ENCODE measurements at regions not wholly inside any gene's neighbourhood (a gene's known extent, or its start where the extent isn't known, plus 50 kb on each side); places are given as distances from the start of the nearest gene placed in this dataset.

DNA sequence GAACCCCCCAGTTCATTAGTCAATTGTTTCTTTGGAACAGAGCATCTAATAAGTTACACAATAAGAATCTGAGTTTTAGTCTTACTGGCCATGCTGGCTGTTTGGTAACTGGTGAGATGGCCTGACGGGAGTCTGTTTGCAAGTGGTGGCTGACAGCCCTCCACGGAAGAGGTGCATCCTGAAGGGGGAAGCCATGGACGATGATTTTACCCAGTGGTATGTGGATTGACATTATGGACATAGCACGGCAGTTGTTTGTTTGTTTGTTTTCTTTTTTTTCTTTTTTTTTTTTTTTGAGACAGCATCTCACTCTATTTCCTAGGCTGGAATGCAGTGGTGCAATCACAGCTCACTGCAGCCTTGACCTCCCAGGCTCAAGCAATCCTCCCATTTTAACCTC lies 156.0 kb downstream of the RPLP1 start:
- H3K27me3 ChIP-seq = no peaks in the 10 kb centered on the region
- intact Hi-C loops (cut with DNase I; ENCODE audit: low total_unique reads) (no loop called here), in situ Hi-C loops (cut with MboI; ENCODE audit: low pct_ligation_motif_present in 1 of 4, low pct_unique_long_range_greater_than_20kb in 1 of 4, low sequenced_read_pairs in 3 of 4) (no loop called here)
- H3K36me3 ChIP-seq = no peaks in the 10 kb centered on the region
- no peak for TF ChIP-seq POLR2AphosphoS5 (IDR thresholded peaks at IDR 0.05)
- TF ChIP-seq, protein P1, sequence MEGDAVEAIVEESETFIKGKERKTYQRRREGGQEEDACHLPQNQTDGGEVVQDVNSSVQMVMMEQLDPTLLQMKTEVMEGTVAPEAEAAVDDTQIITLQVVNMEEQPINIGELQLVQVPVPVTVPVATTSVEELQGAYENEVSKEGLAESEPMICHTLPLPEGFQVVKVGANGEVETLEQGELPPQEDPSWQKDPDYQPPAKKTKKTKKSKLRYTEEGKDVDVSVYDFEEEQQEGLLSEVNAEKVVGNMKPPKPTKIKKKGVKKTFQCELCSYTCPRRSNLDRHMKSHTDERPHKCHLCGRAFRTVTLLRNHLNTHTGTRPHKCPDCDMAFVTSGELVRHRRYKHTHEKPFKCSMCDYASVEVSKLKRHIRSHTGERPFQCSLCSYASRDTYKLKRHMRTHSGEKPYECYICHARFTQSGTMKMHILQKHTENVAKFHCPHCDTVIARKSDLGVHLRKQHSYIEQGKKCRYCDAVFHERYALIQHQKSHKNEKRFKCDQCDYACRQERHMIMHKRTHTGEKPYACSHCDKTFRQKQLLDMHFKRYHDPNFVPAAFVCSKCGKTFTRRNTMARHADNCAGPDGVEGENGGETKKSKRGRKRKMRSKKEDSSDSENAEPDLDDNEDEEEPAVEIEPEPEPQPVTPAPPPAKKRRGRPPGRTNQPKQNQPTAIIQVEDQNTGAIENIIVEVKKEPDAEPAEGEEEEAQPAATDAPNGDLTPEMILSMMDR (IDR thresholded peaks at IDR 0.05) = no peak
- TF ChIP-seq EP300 (IDR thresholded peaks at IDR 0.05; ENCODE audit: low read depth) = no peak
- TF ChIP-seq POLR2A (IDR thresholded peaks at IDR 0.05) = no peak
- H3K4me3 ChIP-seq = no peak overlapping the region
- no peaks in the 10 kb centered on the region for H3K9me3 ChIP-seq
- no peaks in the 10 kb centered on the region for H3K4me1 ChIP-seq
- DNase-seq = no peak
- no peak overlapping the region for H3K27ac ChIP-seq
- WGBS, 2 donors (ENCODE audit: low coverage in 1 of 2) = 80 to 84% methylated on average over 1 to 4 of the region's 4 CpGs

DNA sequence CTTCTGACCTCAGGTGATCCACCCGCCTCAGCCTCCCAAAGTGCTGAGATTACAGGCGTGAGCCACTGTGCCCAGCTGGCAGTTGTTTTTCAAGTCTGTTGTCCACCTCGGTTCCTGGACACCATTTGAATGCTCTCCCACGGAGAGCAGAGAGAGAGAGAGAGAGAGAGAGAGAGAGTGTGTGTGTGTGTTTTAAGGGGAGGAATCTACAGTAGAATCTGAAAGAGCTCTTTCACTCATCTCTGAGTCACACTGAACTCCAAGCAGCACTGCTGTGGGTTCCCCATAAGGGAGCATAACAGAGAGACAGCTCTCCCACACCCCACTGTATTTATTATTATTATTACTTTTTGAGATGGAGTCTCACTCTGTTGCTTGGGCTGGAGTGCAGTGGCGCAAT lies 156.6 kb downstream of the RPLP1 start:
- TF ChIP-seq, protein P1 (IDR thresholded peaks at IDR 0.05) = no peak
- TF ChIP-seq POLR2A (IDR thresholded peaks at IDR 0.05) (no peak), EP300 (IDR thresholded peaks at IDR 0.05; ENCODE audit: low read depth) (no peak), POLR2AphosphoS5 (IDR thresholded peaks at IDR 0.05) (no peak)
- in situ Hi-C loops (cut with MboI; ENCODE audit: low pct_ligation_motif_present in 1 of 4, low pct_unique_long_range_greater_than_20kb in 1 of 4, low sequenced_read_pairs in 3 of 4) = no loop called here
- intact Hi-C loops (cut with DNase I; ENCODE audit: low total_unique reads) = no loop called here
- H3K36me3 ChIP-seq = no peaks in the 10 kb centered on the region
- H3K27ac ChIP-seq = no peak overlapping the region
- no peaks in the 10 kb centered on the region for H3K27me3 ChIP-seq
- no peak overlapping the region for H3K4me3 ChIP-seq
- DNase-seq = no peak
- H3K9me3 ChIP-seq = no peaks in the 10 kb centered on the region
- WGBS, 2 donors (ENCODE audit: low coverage in 1 of 2) = 69 to 74% methylated on average over 2 to 5 of the region's 5 CpGs
- no peaks in the 10 kb centered on the region for H3K4me1 ChIP-seq

DNA sequence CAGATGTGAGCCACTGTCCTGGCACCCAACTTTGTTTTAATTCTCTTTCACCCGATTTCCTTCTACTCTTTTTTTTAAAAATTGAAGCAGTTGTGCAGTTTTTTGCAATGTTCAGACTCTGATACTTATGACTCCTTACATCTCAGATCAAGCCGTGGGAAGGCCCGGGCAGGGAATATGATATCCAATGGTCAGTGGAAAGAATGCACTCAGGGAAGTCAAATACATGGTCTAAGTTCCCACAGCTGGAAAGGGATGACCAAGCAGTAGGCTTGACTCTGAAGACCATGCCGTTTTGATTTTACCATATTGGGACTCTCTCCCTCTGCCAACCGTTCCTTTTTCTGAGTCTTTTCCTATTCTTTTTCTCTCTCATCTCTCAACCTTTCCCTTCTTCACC lies 157.2 kb downstream of the RPLP1 start:
- no peaks in the 10 kb centered on the region for H3K36me3 ChIP-seq
- WGBS, 2 donors (ENCODE audit: low coverage in 1 of 2) = 91 to 100% methylated on average over 1 to 5 of the region's 5 CpGs
- H3K4me1 ChIP-seq = no peaks in the 10 kb centered on the region
- intact Hi-C loops (cut with DNase I; ENCODE audit: low total_unique reads) (no loop called here), in situ Hi-C loops (cut with MboI; ENCODE audit: low pct_ligation_motif_present in 1 of 4, low pct_unique_long_range_greater_than_20kb in 1 of 4, low sequenced_read_pairs in 3 of 4) (no loop called here)
- no peak for DNase-seq
- H3K9me3 ChIP-seq = no peaks in the 10 kb centered on the region
- H3K27ac ChIP-seq = no peak overlapping the region
- H3K27me3 ChIP-seq = no peaks in the 10 kb centered on the region
- TF ChIP-seq EP300 (IDR thresholded peaks at IDR 0.05; ENCODE audit: low read depth) (no peak), POLR2A (IDR thresholded peaks at IDR 0.05) (no peak), POLR2AphosphoS5 (IDR thresholded peaks at IDR 0.05) (no peak)
- TF ChIP-seq, protein P1 (IDR thresholded peaks at IDR 0.05) = no peak
- no peak overlapping the region for H3K4me3 ChIP-seq

DNA sequence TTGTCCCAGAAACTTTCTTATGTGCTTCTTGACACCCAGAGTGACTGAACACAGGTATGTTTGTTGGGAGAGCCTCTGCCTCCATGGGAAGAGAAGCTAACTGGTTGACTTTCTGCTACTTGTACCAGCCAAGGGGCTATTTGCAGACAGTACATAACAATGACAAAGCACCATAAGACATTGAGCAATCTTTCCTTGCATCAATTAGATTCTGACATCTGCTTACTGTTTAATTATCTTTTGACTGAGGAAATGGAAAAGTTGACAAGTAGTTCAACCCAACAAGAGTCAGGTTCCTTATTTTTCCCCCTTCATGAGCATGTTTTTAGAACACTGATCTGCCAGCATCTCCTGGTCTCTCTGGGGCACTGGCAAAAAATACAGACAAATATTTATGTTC lies 157.7 kb downstream of the RPLP1 start:
- Histone ChIP-seq H3K4me1 (no peaks in the 10 kb centered on the region), H3K9me3 (no peaks in the 10 kb centered on the region), H3K27me3 (no peaks in the 10 kb centered on the region), H3K27ac (no peak overlapping the region), H3K36me3 (no peaks in the 10 kb centered on the region), H3K4me3 (no peak overlapping the region)
- intact Hi-C loops (cut with DNase I; ENCODE audit: low total_unique reads) = no loop called here
- no peak for TF ChIP-seq POLR2A (IDR thresholded peaks at IDR 0.05)
- no peak for DNase-seq
- in situ Hi-C loops (cut with MboI; ENCODE audit: low pct_ligation_motif_present in 1 of 4, low pct_unique_long_range_greater_than_20kb in 1 of 4, low sequenced_read_pairs in 3 of 4) = no loop called here

DNA sequence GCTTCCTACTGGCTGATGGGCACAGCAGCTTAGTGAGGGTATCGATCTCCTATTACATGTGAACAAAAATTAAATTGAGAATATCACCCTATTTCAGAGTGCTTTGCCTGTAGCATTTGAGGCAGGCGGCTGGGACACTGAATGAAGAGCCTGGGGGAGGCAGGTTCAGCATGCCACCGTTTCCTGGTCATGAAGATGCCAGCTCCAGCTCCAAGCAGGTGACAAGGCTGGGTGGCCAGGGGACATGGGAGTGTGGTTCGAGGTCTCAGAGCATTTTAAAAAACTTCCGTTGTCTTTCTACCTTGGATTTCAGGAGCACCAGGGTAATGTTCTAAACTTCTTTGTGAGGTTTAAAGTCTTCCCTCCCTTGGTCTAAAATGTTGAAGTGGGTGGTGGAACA lies 158.2 kb downstream of the RPLP1 start:
- intact Hi-C loops (cut with DNase I; ENCODE audit: low total_unique reads) = no loop called here
- WGBS, 2 donors (ENCODE audit: low coverage in 1 of 2) = 93% methylated on average over 5 of the region's 5 CpGs; no CpG with 5 or more reads in 1 of the 2 donors
- DNase-seq = no peak

More for the DNA sequence above, 158.2 kb downstream of the RPLP1 start:
- H3K27ac ChIP-seq = no peak overlapping the region
- H3K4me1 ChIP-seq = no peaks in the 10 kb centered on the region
- H3K9me3 ChIP-seq = no peaks in the 10 kb centered on the region
- no peaks in the 10 kb centered on the region for H3K36me3 ChIP-seq
- TF ChIP-seq EP300 (IDR thresholded peaks at IDR 0.05; ENCODE audit: low read depth) (no peak), POLR2AphosphoS5 (IDR thresholded peaks at IDR 0.05) (no peak), POLR2A (IDR thresholded peaks at IDR 0.05) (no peak)
- TF ChIP-seq, protein P1 (IDR thresholded peaks at IDR 0.05) = no peak
- in situ Hi-C loops (cut with MboI; ENCODE audit: low pct_ligation_motif_present in 1 of 4, low pct_unique_long_range_greater_than_20kb in 1 of 4, low sequenced_read_pairs in 3 of 4) = no loop called here
- H3K4me3 ChIP-seq = no peak overlapping the region
- no peaks in the 10 kb centered on the region for H3K27me3 ChIP-seq
